Fibroblast of the aortic adventitia (primary cell): ENCODE measurements at regions not wholly inside any gene's neighbourhood (a gene's known extent, or its start where the extent isn't known, plus 50 kb on each side); places are given as distances from the start of the nearest gene placed in this dataset.

Source experiments
- DNase-seq: peaks from one replicate; pipeline ENCODE4 v3.0.0-alpha.2; 2010; ENCODE audit warnings: low read depth
- H3K4me3 ChIP-seq: 2 replicates; pipeline ENCODE4 v1.5.1; 2011; ENCODE audit warnings: low read depth, mild to moderate bottlenecking, control low read depth, low read length, moderate library complexity
- TF ChIP-seq, protein P1 (sequence below): IDR thresholded peaks from 2 replicates; pipeline ENCODE4 v1.5.1; 2011; ENCODE audit warnings: mild to moderate bottlenecking, low read length, control low read depth, inconsistent platforms; ENCODE audit not compliant: insufficient read depth

DNA sequence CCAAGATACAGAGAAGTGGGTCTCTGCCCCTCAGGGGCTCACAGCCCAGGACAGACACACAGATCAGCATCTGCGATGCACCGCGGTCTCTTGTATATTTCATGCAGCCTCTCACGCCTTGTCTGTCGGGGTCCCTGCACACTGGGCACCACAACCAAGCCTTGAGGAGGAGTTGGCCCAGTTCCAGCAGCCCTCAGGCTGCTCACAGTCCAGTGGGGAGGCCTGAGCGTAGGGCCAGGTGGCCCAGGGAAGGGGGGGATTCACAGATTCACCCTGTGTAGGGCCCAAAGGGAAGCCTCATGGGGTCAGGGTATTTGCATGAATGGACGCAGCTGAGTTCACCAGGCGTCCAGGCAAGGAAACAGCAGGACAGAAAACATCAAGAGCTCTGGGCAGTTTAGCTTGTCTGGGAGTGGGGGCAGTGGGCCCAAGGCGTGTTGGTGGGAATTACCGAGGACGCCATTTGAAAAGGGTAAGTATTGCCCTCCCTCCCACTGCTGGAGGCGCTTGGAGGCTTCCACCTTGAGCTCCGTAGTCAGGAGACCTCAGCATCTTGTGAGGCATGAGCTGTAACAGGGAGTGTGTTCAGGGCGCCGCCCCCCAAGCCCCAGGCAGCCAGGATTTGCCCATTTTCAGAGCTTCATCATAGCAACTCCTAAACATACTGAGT lies 129.1 kb upstream of the CHST15 start:
- TF ChIP-seq, protein P1, sequence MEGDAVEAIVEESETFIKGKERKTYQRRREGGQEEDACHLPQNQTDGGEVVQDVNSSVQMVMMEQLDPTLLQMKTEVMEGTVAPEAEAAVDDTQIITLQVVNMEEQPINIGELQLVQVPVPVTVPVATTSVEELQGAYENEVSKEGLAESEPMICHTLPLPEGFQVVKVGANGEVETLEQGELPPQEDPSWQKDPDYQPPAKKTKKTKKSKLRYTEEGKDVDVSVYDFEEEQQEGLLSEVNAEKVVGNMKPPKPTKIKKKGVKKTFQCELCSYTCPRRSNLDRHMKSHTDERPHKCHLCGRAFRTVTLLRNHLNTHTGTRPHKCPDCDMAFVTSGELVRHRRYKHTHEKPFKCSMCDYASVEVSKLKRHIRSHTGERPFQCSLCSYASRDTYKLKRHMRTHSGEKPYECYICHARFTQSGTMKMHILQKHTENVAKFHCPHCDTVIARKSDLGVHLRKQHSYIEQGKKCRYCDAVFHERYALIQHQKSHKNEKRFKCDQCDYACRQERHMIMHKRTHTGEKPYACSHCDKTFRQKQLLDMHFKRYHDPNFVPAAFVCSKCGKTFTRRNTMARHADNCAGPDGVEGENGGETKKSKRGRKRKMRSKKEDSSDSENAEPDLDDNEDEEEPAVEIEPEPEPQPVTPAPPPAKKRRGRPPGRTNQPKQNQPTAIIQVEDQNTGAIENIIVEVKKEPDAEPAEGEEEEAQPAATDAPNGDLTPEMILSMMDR = no peak
- DNase-seq = no peak
- no peak overlapping the region for H3K4me3 ChIP-seq

DNA sequence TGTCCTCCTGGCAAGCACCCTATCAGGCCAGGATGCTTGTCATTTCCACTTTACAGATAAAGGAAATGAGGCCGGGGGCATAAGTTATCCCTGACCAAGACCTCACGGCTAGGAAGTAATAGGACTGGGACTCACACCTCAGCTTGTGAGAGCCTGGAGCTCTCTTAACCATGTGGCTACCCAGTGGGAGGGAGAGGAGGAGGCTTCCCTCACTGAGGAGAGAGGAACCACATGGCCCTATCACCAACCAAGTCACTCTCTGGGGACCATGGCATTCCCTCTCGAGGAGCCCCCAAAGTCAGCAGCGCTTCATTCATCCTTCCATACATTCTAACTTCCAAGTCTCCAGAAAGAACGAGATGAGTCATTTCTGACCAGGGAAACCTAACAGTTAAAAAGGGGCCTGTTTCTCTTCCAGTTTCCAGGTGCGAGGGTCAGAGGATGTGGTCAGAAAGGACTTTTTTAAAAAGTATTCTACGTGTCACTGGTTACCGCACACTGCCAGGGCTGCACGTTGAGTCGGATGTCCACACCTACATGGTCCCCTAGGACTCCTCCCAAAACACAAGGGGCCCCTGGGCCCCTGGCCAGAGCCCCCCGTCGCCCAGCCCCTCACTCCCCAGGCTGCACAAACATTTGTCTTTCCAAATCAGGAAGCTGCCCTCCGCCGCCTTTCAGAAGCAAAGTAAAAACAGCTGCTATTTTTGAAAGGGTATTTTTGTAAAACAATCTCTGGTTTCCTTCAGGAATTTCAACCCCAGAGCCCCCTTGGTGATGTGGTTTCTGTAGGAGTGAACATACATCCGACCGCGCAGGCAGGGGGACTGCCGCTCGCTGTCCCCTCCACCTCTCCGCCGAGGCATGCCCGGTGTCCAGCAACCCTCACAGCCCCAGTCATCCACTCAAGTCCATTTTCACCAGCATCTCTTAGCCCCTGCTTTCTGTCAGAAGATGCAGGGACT lies 128.2 kb upstream of the CHST15 start:
- TF ChIP-seq, protein P1 = no peak
- DNase-seq = peak; percentile 4
- no peak overlapping the region for H3K4me3 ChIP-seq

DNA sequence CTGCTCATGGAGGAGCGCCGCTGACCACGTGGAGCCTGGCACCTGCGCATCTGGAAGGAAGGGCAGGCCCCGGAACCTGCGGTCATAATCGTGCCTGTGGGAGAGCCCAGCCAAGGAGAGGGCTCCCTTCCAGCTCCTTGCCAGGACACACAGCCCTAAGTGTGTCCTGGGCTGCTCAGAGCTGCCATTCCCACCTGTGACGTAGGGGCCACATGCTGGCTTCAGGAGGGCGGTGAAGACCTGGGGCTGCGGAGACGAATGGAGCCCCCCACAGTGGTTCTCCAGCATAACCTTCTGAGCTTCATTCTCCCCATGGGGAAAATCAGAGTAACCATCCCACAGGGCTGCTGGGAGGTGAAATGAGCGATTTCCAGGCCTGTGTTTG lies 127.6 kb upstream of the CHST15 start:
- H3K4me3 ChIP-seq = no peak overlapping the region
- DNase-seq = no peak
- TF ChIP-seq, protein P1 = no peak

DNA sequence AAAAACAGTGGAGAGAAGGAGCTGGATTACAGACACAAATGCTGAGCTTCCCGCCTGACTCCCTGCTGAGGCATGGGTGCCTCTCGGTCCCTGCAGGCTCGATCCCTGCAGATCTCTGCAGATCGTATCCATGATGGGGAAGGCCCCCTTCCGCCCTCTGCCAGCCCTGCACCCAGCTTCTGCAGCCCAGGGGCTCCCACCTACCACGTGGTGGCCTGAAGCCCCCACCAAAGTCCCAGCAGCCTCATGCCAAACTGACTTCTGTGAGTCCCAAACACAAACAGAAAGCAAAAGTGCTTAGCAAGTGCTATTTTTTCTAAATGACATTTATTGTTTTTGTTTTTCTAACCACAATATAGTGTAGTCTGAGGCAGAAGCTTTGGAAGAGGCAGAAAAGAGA lies 127.1 kb upstream of the CHST15 start:
- H3K4me3 ChIP-seq = no peak overlapping the region
- TF ChIP-seq, protein P1 = no peak
- DNase-seq = no peak

DNA sequence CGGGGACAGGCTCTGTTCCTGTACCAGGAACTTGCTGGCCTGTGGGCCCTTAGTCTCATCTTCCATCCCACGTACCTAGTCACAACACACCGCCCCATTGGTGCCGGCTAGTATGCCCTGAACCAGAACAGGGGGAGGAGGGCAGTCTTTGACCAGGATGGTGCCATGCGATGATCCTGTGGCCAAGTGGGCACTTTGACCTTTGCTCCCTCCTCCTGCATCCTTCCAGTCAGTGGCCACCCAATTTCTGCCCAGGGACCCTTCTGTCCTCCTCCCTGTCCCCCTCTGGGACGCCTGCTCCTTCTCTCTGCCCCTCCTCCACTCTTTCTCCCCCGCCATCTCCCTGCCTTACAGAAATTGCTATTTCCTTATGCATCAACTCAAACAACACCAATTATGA lies 126.3 kb upstream of the CHST15 start:
- TF ChIP-seq, protein P1 = no peak
- no peak overlapping the region for H3K4me3 ChIP-seq
- DNase-seq = no peak

DNA sequence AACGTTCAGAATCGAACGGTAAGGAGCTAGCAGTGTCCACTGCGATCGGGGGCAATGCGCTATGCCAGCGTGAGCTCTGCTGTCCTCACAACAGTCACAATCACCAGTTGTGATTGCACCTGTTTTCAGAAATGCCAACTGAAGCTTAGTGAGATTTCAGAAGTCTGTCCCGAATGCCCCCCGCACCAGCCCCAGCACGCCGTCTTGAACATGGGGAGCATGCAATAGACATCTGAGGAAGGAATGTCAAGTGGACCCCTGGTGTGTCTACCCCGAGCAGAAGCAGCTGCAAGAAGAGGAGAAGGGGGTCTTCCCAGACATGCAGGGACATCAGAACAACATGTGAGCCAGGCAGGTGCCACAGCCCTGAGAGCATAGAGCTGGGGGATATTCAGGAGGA lies 125.7 kb upstream of the CHST15 start:
- H3K4me3 ChIP-seq = no peak overlapping the region
- TF ChIP-seq, protein P1 = no peak
- no peak for DNase-seq
